Glomerular endothelial cell (primary cell): ENCODE measurements at regions not wholly inside any gene's neighbourhood (a gene's known extent, or its start where the extent isn't known, plus 50 kb on each side); places are given as distances from the start of the nearest gene placed in this dataset.

ENCODE experiments used
- DNase-seq: peaks from one replicate; pipeline ENCODE4 v3.0.0-alpha.2; 2011; ENCODE audit warnings: low read depth, low spot score; ENCODE audit errors: extremely low read depth

DNA sequence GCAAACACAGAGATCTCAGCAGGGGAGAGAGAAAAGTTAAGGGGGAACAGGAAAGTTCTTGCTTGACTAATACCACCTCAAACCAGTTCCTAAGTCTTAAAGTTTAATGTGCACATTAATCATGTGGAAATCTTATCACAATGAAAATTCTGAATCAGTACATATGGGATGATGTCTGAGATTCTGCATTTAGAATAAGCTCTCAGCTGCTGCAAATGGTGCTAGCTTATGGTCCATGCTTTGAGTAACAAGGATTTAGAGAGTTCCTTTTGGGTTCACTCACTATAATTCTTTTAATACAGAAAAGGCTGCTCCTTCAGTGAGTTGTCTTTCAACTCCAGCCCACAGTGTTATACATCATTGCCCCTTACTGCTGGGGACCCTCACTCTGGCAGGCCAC is 99.5 kb upstream of the THRB start:
- DNase-seq: no peak

DNA sequence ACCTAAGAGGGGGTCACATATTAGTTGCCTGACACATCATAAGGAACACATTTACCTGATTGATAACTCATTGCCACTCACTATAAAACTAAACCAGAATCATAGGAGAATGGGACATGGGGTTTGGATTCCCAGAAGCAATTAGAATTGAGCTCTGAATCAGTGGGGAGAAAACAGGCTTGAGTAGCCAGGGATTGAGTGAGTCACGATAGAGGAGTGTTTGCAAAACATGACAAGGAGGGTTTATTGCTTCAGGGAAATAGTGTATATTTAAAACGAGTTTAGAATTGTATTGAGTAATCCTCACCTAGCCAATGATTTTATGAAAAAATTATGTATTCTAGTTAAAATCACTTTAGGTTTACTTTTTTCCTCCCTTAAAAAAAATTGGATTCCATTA is 101.1 kb upstream of the THRB start:
- DNase-seq: no peak

DNA sequence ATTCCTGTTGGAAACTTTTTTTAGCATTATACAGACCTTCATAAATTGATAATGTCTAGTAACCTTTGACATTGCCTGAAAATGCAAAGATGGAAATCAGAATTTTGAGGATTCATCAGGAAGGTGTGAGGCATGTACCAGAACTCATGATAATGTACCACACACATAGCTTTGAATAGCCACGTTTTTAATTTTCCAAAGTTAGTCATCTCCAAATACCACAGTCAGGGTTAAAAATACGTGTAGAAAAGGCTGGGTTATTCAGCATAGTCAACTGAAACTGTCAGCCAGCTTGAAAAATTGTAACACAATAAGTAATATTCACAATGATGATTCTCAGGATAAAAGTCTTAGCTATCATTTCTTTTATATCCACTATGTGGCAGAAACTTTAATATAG is 102.0 kb upstream of the THRB start:
- DNase-seq: no peak

DNA sequence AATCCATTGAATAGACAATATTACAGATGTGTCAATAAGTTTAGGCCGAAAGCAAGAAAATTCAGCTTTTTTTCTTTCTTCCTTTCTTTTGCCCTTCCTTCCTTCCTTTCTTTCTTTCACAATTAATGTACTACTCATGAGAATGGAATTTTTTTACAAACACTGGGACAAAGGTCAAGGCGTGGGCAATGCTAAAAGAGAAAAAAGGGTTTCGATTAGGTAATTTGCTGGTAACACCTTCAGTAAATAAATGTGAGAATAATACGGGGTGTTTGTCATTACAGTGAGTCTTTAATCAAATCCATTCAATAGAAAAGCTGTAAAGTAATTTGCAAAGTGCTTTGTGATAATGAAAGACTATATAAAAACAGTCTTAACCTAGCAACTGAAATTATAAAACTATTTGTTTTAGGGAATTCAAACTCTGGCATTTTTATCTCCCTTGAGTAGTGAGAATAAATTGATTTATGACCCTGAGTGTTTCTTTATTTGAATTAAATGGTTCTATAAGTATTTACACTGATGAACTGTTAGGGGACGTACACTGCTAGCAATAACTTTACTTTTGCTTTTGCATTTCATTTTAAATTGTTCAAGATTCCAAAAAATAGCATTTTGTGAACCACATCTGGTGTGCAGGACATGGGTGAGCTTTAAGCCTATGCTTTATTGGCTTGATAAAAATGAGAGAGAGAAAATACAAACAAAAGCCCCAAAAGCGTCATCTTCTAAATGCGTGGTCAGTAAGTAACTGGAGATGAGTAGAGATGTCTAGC is 104.2 kb upstream of the THRB start:
- DNase-seq: no peak

DNA sequence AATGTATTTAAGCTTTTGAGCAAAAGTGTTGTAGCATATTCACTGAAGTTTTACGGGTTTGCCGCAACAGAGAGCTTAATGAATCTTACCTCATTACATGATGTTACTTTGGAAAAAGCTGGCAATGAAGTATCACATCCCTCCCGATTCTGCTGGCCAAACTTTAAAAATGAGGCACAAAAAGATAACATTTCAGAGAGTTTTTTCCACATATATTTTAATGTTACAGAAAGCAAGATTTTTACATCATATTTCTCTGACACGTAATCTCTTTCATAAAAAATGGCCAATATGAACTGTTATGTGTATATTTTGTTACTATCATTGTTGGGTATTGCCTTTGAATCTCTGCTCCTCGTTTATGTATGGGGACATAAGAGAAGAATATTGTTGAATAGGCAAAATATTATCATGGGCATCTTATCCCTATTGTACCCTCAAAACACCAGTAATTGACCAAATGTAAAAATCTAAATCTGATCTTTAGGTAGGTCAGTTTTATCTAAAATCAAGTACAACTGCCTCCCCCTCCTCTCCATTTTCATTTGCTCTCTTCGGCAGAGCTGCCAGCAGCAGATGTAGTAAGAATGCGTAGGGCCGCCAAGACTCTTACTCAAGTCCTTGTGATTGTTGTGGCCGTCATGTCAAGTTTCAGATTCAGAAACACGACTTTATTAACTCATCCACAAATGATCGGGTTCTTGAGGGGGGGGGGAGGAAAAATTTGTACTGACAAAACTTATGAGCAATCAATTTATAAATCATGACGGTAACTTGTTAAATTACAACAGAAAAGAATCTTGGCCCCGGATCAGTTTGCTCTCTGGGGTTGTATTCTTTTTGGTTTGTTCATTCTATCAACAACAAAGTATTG is 106.7 kb upstream of the THRB start:
- DNase-seq: no peak

DNA sequence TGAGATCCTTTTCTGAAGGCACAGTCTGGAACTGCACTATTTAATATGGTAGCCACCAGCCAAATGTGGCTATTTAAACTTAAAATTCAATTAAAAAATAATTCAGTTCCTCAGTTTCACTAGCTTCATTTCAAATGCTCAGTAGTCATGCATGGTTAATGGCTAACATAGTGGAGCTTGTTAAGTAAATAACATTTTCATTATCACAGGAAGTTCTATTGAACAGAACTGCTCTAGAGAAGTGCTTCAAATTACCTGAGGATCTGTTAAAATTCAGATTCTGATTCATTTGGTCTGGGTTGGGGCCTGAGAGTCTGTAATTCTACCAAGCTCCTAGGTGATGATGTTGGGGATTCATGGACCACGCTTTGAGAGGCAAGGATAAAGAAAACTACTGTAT is 109.6 kb upstream of the THRB start:
- DNase-seq: no peak

DNA sequence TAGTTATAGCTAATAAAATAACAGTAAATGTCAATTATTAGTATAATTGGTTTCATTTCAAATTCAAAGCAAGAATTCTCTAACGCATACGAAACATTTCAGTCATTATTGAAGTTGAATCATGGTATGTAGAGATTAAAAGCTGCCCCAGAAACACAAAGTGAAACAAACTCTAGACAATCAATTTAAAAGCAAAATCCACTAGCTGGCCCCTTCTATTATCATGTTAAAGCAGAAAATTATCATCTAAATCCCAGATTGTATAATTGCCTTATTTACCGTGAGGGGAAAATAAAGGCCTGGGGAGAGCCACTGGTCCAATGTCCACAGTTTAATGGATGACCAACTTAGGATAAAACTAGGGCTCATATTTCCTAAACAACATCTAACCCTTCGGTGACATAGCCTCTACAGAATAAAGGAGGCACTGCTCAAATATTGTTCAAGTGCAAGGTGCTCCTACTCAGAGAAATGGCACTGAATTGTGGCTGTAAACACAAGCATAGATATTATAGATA is 110.9 kb upstream of the THRB start:
- no peak for DNase-seq

DNA sequence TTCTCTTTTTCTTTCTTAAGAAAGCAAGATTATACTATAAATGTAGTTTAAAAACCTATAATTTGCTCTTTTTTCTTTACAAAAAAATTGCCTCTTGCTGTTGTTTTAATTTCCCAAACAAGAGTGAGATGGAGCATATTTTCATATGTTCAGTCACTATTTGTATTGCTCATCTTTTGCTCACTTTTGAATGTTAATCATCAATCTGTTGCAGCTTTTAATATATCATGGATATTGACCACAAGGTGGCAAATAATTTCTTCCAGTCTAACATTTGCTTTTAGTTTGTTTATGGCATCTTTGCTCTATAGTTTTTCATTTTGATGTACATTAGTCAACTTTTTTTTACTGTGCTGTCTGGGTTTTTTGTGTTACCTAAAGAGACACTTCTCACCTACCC is 112.6 kb upstream of the THRB start:
- no peak for DNase-seq

DNA sequence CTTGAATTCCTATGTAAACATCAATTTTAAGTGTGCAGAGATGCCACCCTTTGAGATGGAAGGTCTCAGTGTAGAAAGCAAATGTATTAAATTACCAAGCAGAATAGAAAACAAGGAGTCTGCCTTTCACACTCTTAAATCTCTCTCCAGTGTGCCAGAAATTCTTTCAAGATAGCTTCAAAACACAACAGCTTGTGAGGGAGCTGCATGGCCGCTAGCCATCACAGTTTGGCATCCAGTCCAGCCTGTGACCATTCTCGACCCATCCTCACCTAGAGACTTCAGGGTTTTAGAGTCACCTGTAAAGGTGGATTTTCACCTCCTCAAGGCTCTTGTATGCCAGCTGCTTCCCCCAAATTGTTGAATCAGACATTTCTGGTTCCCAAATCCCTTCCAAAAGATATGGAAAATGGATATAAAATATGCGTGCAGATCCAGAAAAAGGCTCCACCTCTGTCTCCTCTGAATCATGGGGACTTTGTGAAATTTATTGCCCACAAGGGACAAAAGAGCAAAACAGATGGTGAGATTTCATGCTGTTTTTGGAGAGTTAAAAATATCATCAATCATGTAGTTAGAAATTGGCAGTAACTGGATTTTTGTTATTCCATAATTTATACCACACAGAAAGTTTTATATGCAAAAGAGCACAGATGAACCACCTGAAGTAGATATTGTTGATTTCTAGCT is 114.2 kb upstream of the THRB start:
- DNase-seq: no peak

DNA sequence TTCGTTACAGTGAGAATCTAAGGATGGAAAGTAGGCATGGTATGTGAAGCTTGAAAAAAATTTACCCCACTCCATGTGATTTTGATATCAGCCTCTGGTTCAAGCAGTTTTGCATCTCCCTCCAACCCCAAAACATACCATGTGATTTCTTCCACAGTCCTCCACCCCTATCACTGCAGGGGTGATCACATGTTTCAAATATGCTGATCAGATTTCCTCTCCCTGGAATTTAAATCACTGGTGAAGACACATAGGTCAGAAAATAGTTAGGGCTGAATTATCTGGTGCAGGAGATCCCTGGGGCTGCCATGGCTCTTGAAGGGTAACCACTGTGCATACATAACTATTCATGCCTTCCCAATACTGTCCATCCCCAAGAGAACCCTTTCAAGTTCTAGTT is 119.7 kb upstream of the THRB start:
- DNase-seq: no peak

DNA sequence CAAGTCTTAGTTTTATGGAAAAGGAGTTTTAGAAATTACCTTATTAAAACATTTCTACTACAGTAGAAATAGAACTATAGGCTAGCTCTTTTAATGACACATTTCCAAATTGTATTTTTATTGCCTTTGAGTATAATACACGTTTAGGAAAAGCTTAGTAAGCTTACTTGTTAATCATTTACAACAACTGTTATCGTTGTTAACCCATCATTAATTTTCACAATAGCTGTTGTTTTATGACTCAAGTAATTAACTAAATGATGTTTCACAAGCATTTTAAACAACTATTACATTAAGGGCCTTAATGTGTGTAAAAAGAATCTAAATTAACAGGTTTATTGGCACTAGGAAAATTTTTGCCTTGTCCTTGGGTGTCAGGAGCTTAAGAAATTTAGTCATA is 120.5 kb upstream of the THRB start:
- no peak for DNase-seq

DNA sequence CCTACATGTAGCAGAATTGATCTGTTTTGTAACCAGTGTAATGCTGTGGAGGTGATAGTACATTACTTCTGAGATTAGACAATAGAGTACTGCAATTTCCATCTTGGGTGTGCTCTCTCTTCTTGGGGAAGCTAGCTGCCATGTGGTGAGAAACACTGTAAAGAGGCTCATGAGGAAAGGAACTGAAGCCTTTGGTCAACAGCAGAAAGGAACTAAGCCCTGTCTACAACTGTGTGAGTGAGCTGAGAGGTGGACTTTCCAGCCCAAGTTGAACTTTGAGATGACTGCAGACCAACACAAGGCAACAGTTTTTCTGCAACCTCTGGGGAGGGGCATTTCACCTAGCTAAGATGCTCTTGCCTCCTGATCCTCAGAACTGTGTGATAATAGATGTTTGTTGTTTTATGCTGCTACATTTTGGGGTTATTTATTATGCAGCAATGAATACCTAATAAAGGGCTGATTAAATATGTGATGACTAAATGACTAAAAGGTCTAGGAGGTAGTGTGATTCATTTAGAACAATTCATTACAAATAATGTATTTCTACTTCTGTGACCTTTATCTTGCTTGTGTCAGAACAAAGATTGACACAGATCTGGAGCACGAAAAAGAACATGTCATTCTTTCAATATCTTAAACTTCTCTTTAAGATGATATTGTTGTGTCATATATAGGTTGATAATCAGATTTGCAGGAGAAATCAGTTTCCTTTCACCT is 121.6 kb upstream of the THRB start:
- no peak for DNase-seq

DNA sequence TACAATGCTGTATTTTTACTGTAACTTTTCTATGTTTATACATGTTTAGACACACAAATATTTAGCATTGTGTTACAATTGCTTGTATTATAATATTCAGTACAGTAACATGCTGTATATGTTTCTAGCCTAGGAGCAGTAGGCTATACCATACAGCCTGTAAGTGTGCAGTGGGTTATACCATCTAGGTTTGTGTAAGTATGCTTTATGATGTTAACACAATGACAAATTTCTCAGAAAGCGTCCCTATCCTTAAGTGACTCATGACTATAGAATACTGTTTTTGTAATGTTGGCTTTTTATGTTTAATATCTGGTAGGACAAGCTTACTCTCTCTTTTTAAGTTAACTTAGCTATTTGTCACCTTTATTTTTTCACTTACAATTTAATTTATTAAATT is 127.5 kb upstream of the THRB start:
- DNase-seq: no peak

DNA sequence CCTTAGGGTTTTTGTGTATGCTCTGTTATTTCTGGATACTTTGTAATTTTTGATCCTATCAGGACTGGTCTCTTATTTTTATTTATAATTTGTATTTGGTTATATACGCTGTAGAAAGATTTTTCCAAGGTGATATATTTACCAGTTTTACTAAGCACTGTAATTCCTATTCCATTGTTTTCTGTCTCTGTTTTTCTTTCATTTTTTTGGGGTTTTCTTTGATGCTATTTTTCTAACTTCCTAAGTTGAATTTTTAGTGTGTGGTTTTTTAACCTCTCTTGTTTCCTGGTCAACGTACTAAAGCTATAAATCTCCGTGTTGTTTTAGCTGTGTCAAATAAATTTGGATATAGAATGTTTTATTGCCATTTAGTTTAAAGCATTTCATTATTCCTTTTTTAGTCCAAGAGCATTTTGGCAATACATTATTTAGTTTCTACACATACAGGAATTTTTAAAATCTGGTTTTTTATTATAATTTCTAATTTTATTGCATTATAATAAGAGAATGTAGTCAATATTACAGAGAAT is 128.1 kb upstream of the THRB start:
- no peak for DNase-seq

DNA sequence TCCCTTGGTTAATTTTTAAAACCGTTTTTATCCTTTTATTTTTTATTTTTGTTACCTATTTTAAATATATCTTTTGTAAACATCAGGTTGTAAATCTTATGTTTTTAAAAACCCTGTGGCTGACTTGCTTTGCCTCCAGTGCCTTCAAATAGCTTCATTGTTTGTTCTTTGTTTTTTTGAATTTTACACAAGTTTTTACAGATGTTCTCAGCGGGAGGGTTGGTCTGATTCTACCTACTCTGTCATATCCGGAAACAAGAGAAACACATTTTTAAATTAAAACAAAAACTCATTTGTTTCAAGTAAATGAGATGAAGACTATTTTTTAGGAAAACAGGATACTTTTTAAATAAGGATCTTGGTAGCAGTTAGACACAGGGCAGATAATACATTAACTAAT is 129.0 kb upstream of the THRB start:
- no peak for DNase-seq

DNA sequence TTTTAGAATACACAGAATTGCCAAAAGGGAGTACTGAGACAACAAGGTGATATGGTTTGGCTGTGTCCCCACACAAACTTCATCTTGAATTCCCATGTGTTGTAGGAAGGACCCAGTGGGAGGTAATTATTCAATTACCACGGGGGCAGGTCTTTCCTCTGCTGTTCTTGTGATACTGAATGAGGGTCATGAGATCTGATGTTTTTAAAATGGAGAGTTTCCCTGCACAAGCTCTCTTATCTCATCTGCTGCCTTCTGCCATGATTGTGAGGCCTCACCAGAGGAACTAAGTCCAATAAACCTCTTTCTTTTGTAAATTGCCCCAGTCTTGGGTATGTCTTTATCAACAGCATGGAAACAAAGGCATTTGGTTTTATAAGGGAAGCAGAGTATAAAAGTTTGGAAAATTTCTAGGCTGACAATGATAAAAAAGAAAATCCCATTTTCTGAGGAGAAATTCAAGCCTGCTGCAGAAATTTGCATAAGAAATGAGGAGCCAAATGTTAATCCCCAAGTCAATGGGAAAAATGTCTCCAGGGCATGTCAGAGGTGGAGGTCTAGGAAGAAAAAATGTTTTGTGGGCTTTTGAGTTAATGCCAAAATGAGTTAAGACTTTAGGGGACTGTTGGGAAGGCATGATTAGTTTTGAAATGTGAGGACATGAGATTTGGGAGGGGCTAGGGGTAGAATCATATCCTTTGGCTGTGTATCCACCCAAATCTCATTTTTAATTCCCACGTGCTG is 130.5 kb upstream of the THRB start:
- no peak for DNase-seq

DNA sequence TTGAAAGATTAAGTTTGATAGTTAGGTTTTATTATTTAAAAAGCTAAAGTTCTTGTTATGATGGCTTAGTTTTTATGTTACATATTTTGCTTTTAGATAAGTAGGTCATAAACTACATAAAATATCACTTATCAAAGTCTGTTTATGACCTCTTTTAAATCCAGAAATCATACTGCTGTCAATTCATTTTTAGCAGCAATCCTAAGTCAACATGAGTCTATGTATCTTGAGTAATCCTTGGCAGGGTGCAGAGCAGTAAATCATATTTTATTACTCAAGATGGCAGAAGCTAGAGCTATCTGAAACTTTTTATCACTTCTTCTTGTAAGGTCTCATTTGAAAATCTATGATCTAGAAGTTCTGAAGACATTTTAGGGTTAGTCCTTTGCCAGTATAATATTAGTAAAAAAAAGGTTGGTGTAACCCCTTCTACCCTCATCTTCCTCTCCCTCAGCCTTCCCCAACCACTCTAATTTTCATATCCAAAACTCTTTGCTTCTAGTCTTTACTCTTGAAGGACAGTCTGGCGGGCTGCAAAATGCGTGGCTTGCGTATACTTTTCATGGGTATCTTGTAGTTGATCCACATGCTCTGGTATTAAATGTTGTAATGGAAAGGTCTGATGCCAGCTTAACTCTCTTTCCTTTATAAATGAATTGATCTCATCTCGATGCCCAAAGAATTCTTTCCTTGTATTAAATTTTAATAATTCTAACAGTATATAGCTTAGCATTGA is 134.0 kb upstream of the THRB start:
- DNase-seq: no peak

DNA sequence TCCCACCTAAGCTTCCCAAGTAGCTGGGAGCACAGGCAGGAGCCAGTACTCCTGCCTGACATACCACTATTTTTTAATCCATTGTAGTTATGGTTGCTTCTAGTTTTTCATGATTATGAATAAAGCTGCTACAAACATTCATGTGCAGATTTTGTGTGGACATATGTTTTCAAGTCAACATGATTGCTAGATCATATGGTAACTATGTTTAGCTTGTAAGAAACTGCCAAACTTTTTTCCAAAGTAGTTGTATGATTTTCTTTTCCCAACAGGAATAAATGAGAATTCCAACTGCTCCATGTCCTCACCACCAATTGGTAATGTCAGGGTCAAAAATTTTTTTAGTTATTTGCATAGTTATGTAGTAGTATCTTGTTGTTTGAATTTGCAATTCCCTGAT is 136.8 kb upstream of the THRB start:
- DNase-seq: no peak

DNA sequence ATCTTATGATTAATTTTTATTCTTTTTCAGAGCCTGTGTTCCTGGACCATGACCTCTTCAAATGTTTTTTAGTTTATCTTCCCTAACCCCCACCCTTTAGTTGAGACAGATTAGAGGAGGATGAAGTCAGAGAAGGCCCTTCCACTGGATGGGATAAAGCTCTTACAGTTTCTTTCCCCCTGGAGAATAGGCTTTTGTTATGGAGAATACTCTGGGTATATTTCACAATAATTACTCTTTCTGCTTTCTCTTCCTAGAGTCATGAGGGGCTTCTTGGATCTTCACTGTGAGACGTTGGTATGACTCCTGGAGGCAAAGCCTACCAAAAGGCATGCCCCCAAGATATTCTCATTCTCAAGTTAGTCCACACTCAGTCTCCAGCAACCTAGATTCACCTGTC is 144.4 kb upstream of the THRB start:
- no peak for DNase-seq
